ENCODE measurements at regions not wholly inside any gene's neighbourhood (a gene's known extent, or its start where the extent isn't known, plus 50 kb on each side); places are given as distances from the start of the nearest gene placed in this dataset.
"Not testable (repeated sequence)": the region's sequence is repeated elsewhere in the genome, so short reads cannot be mapped to it uniquely, and the experiment has no call there.

GRCh38 chr14:92223025-92223424 is 99.9 kb upstream of the SLC24A4 start:
- DNase-seq: no peak

DNA sequence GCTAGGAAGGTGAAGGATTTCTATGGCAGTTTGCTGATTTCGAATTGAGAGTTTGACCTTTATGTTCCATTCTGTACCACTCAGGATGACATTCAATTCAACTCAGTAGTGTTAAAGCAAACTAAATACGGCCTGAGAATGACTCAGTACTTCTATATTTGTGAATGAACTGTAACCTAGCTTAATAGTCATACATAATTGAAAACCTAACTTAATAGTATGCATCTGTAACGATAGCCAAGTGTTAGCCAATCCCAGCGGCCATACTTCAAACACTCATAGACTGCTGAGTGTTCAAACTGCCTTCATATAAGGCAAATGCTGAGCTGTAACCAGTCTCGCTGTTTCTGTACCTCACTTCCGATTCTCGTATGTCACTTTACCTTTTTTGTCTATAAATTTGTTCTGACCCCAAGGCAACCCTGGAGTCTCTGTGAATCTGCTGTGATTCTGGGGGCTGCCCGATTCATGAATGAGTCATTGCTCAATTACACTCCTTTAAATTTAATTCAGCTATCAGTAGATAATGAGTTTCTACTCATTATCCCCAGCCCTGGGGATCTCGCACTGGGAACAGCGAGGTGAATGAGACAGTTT is 98.5 kb upstream of the SLC24A4 start:
- no peak for DNase-seq

DNA sequence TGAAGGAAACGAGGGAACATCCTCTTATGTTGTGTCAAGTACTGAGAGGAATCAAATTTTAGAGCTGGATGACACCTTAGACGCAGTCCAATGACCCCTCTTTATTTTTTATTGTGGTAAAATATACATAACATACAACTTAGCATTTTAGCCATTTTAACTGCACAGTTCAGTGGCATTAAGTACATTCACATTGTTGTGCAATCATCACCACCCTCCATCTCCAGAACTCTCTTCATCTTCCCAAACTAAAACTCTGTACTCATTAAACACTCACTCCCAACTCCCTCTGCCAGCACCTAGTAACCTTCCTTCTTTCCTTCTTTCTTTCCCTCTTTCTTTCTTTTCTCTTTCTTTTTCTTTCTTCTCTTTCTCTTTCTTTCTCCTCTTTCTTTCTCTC is 97.2 kb upstream of the SLC24A4 start:
- no peak for DNase-seq

DNA sequence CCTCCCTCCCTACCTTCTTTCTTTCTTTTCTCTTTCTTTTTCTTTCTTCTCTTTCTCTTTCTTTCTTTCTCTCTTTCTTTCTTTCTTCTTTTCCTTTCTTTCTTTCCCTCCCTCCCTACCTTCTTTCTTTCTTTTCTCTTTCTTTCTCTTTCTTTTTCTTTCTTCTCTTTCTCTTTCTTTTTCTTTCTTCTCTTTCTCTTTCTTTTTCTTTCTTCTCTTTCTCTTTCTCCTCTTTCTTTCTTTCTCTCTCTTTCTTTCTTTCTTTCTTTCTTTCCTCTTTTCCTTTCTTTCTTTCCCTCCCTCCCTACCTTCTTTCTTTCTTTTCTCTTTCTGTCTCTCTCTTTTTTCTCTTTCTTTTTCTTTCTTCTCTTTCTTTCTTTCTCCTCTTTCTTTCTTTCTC is 96.8 kb upstream of the SLC24A4 start:
- not testable (repeated sequence) for DNase-seq

- DNase-seq: no peak
Measured at GRCh38 chr14:92236243-92236900, 86.6 kb upstream of the SLC24A4 start.

GRCh38 chr14:92240658-92241057 is 82.3 kb upstream of the SLC24A4 start:
- DNase-seq: no peak

DNA sequence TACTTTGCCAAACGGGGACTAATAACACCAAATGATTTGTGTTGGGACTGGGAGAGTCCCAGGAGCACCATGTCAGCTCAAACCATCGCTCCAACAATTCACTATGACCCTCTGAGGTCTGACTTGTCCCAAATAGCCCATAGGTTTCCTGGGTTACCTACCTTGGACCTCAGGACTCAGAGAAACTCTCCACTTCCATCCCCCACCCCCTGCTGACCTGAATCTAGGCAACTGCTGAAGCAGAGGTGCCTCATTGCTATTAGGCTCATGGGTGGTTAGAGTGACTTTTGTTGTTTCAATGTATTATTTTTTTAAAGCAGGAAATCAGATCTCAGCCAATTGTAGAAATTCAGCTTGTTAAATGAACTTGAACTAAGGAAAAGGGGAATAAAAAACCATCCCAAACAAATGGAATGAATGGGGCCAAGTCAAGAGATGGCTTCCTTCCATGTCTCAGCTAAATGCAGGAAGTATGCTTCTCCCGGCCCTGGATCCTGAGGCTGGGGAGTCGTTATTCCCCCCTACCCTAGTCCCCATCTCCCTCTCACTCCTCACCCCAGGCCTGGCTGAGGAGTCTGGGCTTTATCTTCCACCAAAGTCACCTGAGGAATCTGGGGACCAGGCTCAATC is 80.9 kb upstream of the SLC24A4 start:
- DNase-seq: no peak

GRCh38 chr14:92244805-92245204 is 78.2 kb upstream of the SLC24A4 start:
- DNase-seq: no peak

DNA sequence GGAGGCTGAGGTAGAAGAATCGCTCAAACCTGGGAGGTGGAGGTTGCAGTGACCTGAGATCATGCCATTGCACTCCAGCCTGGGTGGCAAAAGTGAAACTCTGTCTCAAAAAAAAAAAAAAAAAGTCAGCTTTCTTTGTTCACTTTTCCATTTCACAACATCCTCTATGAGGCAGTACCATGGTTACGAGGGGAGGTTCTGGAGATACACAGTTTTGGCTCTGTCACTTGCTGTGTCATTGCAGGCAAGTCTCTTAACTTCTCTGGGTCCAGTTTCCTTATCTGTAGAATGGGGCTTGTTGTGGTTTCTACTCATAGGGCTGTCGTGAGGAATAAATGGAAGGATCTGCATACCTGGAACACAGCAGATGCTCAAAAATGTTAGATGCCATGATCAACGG is 75.6 kb upstream of the SLC24A4 start:
- no peak for DNase-seq

DNA sequence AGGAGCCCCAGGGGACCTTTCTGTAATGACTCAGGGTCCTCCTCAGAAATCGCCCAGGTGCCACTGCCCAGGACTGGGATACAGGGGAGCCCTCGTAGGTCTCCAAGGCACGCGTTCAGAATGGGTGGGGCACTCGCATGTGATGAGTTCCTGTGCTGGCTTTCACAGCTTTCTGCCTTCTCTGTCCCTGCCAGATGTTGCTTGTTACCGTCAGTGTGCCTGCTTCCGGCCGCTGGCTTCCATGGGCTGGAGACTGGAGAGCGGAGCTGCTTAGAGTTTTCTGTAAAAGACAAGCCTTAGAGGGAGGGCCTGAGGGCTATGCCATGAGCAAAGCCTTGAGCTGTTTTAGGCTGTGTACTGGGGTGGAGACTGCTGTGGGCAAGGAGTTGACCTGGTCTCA is 75.0 kb upstream of the SLC24A4 start:
- no peak for DNase-seq

DNA sequence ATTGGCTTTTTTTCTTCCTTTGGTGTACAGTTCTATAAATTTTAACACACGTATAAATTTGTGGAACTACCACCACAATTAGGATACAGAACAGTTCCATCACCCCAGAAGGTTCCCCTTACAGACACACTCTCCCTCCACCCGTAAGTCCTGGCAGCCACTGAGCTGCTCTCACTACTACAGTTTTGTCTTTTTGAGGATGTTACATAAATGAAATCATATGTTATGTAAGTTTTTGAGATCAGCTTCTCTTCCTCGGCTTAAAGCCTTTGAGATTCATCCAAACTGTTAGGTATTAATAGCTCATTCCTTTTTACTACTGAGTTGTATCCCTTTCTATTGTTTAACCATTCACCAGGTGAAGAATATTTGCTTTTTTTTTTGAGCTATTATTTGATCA is 74.3 kb upstream of the SLC24A4 start:
- DNase-seq: no peak

GRCh38 chr14:92250366-92250765 is 72.6 kb upstream of the SLC24A4 start:
- peak; percentile 62 for DNase-seq

GRCh38 chr14:92252323-92252722 is 70.6 kb upstream of the SLC24A4 start:
- no peak for DNase-seq

DNA sequence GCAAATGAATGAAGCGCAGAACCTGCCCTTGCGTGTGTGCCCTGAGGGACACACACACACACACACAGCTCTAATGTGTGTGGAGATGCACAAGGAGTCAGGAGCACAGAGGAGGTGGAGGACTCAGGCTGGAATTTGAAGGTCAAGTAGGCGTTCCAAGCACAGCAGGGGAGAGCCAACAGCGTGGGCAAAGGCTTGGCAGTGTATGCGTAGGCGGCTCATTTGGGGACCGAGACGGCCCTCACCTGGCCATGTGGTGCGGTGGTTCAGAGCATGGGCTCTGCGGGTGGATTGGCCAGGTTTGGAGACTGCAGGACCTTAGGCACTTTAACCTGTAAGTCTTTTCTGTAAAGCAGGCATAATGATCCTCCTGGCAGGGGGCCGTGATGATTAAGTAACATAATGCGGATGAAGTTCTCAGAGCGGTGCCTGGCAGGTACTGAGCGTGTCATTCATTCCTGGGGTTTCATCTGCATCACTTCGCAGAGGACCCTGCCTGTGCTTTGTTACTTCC is 69.5 kb upstream of the SLC24A4 start:
- DNase-seq: no peak

- no peak for DNase-seq
Measured at GRCh38 chr14:92254786-92255185, 68.2 kb upstream of the SLC24A4 start.

- DNase-seq: no peak
Measured at GRCh38 chr14:92258934-92259333, 64.0 kb upstream of the SLC24A4 start.

- DNase-seq: no peak
Measured at GRCh38 chr14:92259613-92260357, 63.2 kb upstream of the SLC24A4 start.

- DNase-seq: no peak
Measured at GRCh38 chr14:92263681-92264080, 59.3 kb upstream of the SLC24A4 start.

- DNase-seq: no peak
Measured at GRCh38 chr14:92264195-92264594, 58.8 kb upstream of the SLC24A4 start.

DNA sequence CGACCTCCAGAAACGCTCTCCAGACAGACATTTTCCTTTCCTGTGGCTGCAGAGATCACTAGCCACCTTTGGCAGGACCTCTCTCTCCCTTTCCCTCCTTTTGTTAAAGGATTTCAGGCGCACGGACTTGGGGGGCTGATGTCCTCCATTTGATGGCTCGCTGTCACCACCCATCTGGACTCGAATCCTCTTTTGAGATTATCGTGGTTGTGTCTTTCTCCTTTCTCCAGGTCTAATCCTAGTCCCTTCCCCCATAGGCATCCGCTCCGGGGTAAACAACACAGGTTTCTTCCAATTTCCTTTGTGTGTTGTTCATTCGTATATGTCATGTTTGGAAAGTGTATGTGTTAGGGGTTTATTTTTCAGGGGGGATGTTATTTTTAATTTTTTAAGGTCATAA is 56.7 kb upstream of the SLC24A4 start:
- no peak for DNase-seq

Measured in NCI-H2029 (cell line).